Vagina (tissue), 2 donors: ENCODE measurements at regions not wholly inside any gene's neighbourhood (a gene's known extent, or its start where the extent isn't known, plus 50 kb on each side); places are given as distances from the start of the nearest gene placed in this dataset.

ENCODE experiments used
- POLR2AphosphoS5 ChIP-seq, 2 donors: sonication (generic); formaldehyde crosslinking; IDR thresholded peaks; one replicate each; pipeline ENCODE4 v1.9.0; 2017; ENCODE audit warnings: antibody characterized with exemption in 2 of 2, mild to moderate bottlenecking in 2 of 2, low read depth in 1 of 2; ENCODE audit not compliant: insufficient read depth in 1 of 2
- TF ChIP-seq, protein P1 (sequence below), 3 experiments: fragments of 450-650 bp in 2 of 3; fragments of 200-600 bp in 1 of 3; sonication (generic) in 1 of 3; IDR thresholded peaks; one replicate each; pipeline ENCODE4 v1.5.1; 2017 to 2019; ENCODE audit warnings: antibody characterized with exemption in 3 of 3, mild to moderate bottlenecking in 2 of 3, moderate library complexity in 2 of 3

DNA sequence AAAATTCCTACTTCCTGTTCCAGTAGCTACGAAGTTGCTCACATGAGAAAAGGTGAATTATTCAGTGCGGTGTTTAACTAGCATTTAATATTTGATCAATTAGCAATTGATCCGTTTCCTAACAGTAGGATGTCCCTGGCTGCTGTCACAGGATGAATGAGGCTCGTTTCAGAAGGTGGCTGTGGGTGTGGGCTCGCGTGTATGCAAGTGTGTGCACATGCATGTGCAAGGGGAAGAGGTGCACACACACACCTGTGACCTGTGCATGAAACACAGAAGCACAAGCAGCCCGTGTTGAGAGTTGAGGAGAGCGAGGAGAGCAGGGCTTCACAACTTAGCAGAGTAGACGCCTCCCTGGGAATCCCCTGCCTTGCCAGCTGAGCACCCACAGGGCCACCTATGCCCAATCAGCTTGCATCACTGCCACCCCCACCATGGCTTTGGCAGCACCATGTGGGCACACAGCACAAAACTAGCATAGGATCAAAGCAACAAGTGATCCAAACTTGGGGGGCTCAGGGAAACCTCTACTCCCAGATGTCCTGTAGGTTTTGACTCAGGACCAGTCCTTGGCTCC, 107.2 kb downstream of the C5orf15 start:
- no peak for TF ChIP-seq POLR2AphosphoS5 (IDR thresholded peaks at IDR 0.05; ENCODE audit: insufficient read depth in 1 of 2, low read depth in 1 of 2)
- TF ChIP-seq, protein P1, sequence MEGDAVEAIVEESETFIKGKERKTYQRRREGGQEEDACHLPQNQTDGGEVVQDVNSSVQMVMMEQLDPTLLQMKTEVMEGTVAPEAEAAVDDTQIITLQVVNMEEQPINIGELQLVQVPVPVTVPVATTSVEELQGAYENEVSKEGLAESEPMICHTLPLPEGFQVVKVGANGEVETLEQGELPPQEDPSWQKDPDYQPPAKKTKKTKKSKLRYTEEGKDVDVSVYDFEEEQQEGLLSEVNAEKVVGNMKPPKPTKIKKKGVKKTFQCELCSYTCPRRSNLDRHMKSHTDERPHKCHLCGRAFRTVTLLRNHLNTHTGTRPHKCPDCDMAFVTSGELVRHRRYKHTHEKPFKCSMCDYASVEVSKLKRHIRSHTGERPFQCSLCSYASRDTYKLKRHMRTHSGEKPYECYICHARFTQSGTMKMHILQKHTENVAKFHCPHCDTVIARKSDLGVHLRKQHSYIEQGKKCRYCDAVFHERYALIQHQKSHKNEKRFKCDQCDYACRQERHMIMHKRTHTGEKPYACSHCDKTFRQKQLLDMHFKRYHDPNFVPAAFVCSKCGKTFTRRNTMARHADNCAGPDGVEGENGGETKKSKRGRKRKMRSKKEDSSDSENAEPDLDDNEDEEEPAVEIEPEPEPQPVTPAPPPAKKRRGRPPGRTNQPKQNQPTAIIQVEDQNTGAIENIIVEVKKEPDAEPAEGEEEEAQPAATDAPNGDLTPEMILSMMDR (IDR thresholded peaks at IDR 0.05) = no peak
